K562 (cell line): ENCODE measurements at regions not wholly inside any gene's neighbourhood (a gene's known extent, or its start where the extent isn't known, plus 50 kb on each side); places are given as distances from the start of the nearest gene placed in this dataset.
"Not testable (repeated sequence)": the region's sequence is repeated elsewhere in the genome, so short reads cannot be mapped to it uniquely, and the experiment has no call there.

Experiments used
- ATAC-seq: fragments of 200-7000 bp; cut with Tn5 transposase; 3 replicates; pipeline ENCODE4 v1.9.1; 2020; ENCODE audit warnings: moderate library complexity
- BruUV-seq: library from RNA; stranded (reverse); fragments of 400-500 nt; replicated peaks from 2 replicates; lab custom pipeline; 2021; lab: Mats Ljungman, UMichigan
- CTCF ChIA-PET: fragments of 300-600 bp; formaldehyde crosslinking; extraction: SDS; loops from one replicate; lab custom pipeline; 2021; ENCODE audit warnings: low intra/inter-chr PET ratio; lab: Yijun Ruan, JAX
- POLR2A ChIA-PET: fragments of 300-600, 350-650 bp; sonication (Branson Sonifier 250); formaldehyde crosslinking; extraction: SDS; loops from one replicate; lab custom pipeline; 2021; ENCODE audit warnings: antibody characterized with exemption, inconsistent platforms; lab: Yijun Ruan, JAX
- DNase-seq, 4 experiments: peaks; one replicate each; pipeline versions ENCODE4 v3.0.0 to v3.0.0-alpha.2; 2011 to 2018; ENCODE audit warnings: low spot score in 3 of 4, mixed read lengths in 3 of 4; ENCODE audit errors: extremely low read depth in 1 of 4
- FAIRE-seq: peaks from 2 replicates; lab custom pipeline; 2011; peaks lifted over from hg19 to GRCh38; lab: Jason Lieb, UNC
- H2AFZ ChIP-seq: 2 replicates; pipeline ENCODE4 v1.6.0; 2011; ENCODE audit warnings: low read depth, low read length, control low read depth, inconsistent platforms
- H3K27ac ChIP-seq: fragments of 200-600 bp; 3 replicates; pipeline ENCODE4 v1.8.0; 2011; ENCODE audit warnings: low read depth, mild to moderate bottlenecking, control low read depth, inconsistent platforms, low read length, moderate library complexity, mixed read lengths; ENCODE audit errors: extremely low read depth
- H3K27me3 ChIP-seq, 2 experiments: fragments of 300-600 bp in 1 of 2; 2 replicates in 1 of 2; 3 replicates in 1 of 2; pipeline versions ENCODE4 v1.6.0 to v1.8.0; 2011; ENCODE audit warnings: inconsistent platforms in 2 of 2, low read length in 2 of 2, mild to moderate bottlenecking in 1 of 2, mixed read lengths in 1 of 2, moderate library complexity in 1 of 2; ENCODE audit not compliant: control insufficient read depth in 2 of 2, insufficient read depth in 2 of 2
- H3K36me3 ChIP-seq: fragments of 300-600 bp; 3 replicates; pipeline ENCODE4 v1.8.0; 2011; ENCODE audit warnings: mild to moderate bottlenecking, low read length, inconsistent platforms; ENCODE audit not compliant: control insufficient read depth, insufficient read depth
- H3K4me1 ChIP-seq, 2 experiments: fragments of 200-600 bp in 1 of 2; replicated peaks in 1 of 2; 2 replicates in 1 of 2; 3 replicates in 1 of 2; pipeline versions ENCODE4 v1.5.1 to v1.8.0; 2011; ENCODE audit warnings: inconsistent platforms in 2 of 2, low read length in 2 of 2, mild to moderate bottlenecking in 1 of 2, mixed read lengths in 1 of 2, moderate library complexity in 1 of 2; ENCODE audit not compliant: control insufficient read depth in 2 of 2, insufficient read depth in 2 of 2
- H3K4me2 ChIP-seq: 2 replicates; pipeline ENCODE4 v1.6.1; 2011; ENCODE audit warnings: low read length, control low read depth, inconsistent platforms, mixed read lengths; ENCODE audit not compliant: insufficient read depth
- H3K4me3 ChIP-seq: fragments of 200-600 bp; sonication (generic), shearing (Covaris generic); 2 replicates; pipeline ENCODE4 v1.5.1; 2016; ENCODE audit warnings: control low read depth, inconsistent platforms
- H3K79me2 ChIP-seq: fragments of 200-600 bp; 3 replicates; pipeline ENCODE4 v1.8.0; 2011; ENCODE audit warnings: low read length, inconsistent platforms; ENCODE audit not compliant: control insufficient read depth, insufficient read depth
- H3K9ac ChIP-seq, 2 experiments: 2 replicates each; pipeline versions ENCODE4 v1.6.0 to v1.6.1; 2011; ENCODE audit warnings: low read depth in 2 of 2, low read length in 2 of 2, control low read depth in 1 of 2, inconsistent platforms in 1 of 2, mild to moderate bottlenecking in 1 of 2, mixed read lengths in 1 of 2; ENCODE audit not compliant: insufficient read depth in 1 of 2
- H3K9me1 ChIP-seq: one replicate; pipeline ENCODE4 v1.6.0; 2011; ENCODE audit warnings: inconsistent platforms, mild to moderate bottlenecking, low read length, moderate library complexity; ENCODE audit not compliant: control insufficient read depth, insufficient read depth
- H3K9me3 ChIP-seq: replicated peaks from 2 replicates; pipeline ENCODE4 v1.5.1; 2011; ENCODE audit warnings: low read depth, low read length, inconsistent platforms; ENCODE audit not compliant: control insufficient read depth, insufficient read depth
- H4K20me1 ChIP-seq: replicated peaks from 2 replicates; pipeline ENCODE4 v1.6.1; 2011; ENCODE audit warnings: low read length, inconsistent platforms, mixed read lengths; ENCODE audit not compliant: control insufficient read depth, insufficient read depth
- EGR1 ChIP-seq: fragments of 450-650 bp; conservative IDR thresholded peaks from 2 replicates; pipeline ENCODE4 v1.6.1; 2017; ENCODE audit warnings: mild to moderate bottlenecking
- RERE ChIP-seq: sonication (generic); formaldehyde crosslinking; IDR thresholded peaks from 2 replicates; pipeline ENCODE4 v1.8.0; 2023; ENCODE audit warnings: missing genetic modification reagents, mild to moderate bottlenecking, borderline replicate concordance
- ZBTB12 ChIP-seq: fragments of 250-450 bp; sonication (Bioruptor Pico); IDR thresholded peaks from 2 replicates; pipeline ENCODE4 v1.4.0; 2020
- WGBS: fragments of 100-300 bp; shearing (Covaris generic); methylation state at CpG from one replicate; pipeline ENCODE4 v1.1.6; 2016; ENCODE audit warnings: low coverage, mixed read lengths; ENCODE audit not compliant: insufficient coverage; ENCODE audit errors: missing lambda C conversion rate; 5-methylcytosine and 5-hydroxymethylcytosine counted together
- in situ Hi-C: fragments of 300-500 bp; cut with MboI; formaldehyde crosslinking; loops from 4 replicates; pipeline ENCODE4 v1.15.0; 2018; ENCODE audit warnings: inconsistent platforms, mixed read lengths
- intact Hi-C: fragments of 100-400 bp; cut with micrococcal nuclease; formaldehyde crosslinking; loops from 2 replicates; pipeline ENCODE4 v1.14.2; 2022

GRCh38 chr14:22105006-22105623, 431.5 kb upstream of the OR4E1 start:
- no peaks in the 10 kb centered on the region for H3K36me3 ChIP-seq
- H3K4me3 ChIP-seq = no peak overlapping the region
- H3K9me1 ChIP-seq = no peaks in the 10 kb centered on the region
- POLR2A ChIA-PET = no interaction called here
- no peak overlapping the region for H3K27ac ChIP-seq
- no peak for DNase-seq
- H3K4me2 ChIP-seq = no peak overlapping the region
- TF ChIP-seq RERE (CRISPR knock-in tag) (no peak), ZBTB12 (no peak), EGR1 (no peak)
- H3K4me1 ChIP-seq = no peaks in the 10 kb centered on the region
- H3K9me3 ChIP-seq = no peaks in the 10 kb centered on the region
- H3K9ac ChIP-seq = no peak overlapping the region
- no TSS peak for BruUV-seq
- in situ Hi-C loops (no loop called here), intact Hi-C loops (loop anchor here (10.0 kb wide), 1 partner anchor 110 kb away; no protein-coding TSS in a partner anchor)
- no peaks in the 10 kb centered on the region; the same call in 1 of the 2 replicates for H4K20me1 ChIP-seq
- 0% methylated on average over 7 of the region's 8 CpGs for WGBS
- no peaks in the 10 kb centered on the region for H3K79me2 ChIP-seq
- CTCF ChIA-PET = no interaction called here
- FAIRE-seq = no peak
- no peak for ATAC-seq
- H2AFZ ChIP-seq = no peak overlapping the region
- no peaks in the 10 kb centered on the region for H3K27me3 ChIP-seq

GRCh38 chr14:22100764-22101120, 427.1 kb upstream of the OR4E1 start:
- in situ Hi-C loops, H3K9me3 ChIP-seq, H3K4me2 ChIP-seq, H4K20me1 ChIP-seq, H3K27ac ChIP-seq, H3K9ac ChIP-seq, H3K27me3 ChIP-seq, H3K4me3 ChIP-seq, POLR2A ChIA-PET, DNase-seq, H3K4me1 ChIP-seq, H3K36me3 ChIP-seq, H3K79me2 ChIP-seq, ATAC-seq, BruUV-seq, H2AFZ ChIP-seq, H3K9me1 ChIP-seq, FAIRE-seq: not testable (repeated sequence)
- WGBS = 9% methylated on average over 11 of the region's 13 CpGs
- CTCF ChIA-PET = interaction anchor here (0.5 to 0.8 kb wide), 2 partner anchors 98 to 112 kb away, joined by 3 to 5 read pairs; no protein-coding TSS in a partner anchor
- intact Hi-C loops = loop anchor here (10.0 kb wide), 1 partner anchor 106 kb away; no protein-coding TSS in a partner anchor
